SU-DHL-6 (cell line): ENCODE measurements at regions not wholly inside any gene's neighbourhood (a gene's known extent, or its start where the extent isn't known, plus 50 kb on each side); places are given as distances from the start of the nearest gene placed in this dataset.

ENCODE experiments used
- H2AFZ ChIP-seq: fragments of 200-600 bp; sonication (generic); 2 replicates; pipeline ENCODE4 v1.6.1; 2014; ENCODE audit warnings: low read depth, mild to moderate bottlenecking, moderate library complexity, mixed read lengths, antibody characterized with exemption, low read length; ENCODE audit not compliant: severe bottlenecking
- H3F3A ChIP-seq: fragments of 200-600 bp; shearing (Covaris generic); 2 replicates; pipeline ENCODE4 v1.6.0; 2016; ENCODE audit warnings: antibody characterized with exemption, mild to moderate bottlenecking; ENCODE audit not compliant: insufficient read depth
- H3K27ac ChIP-seq: fragments of 200-600 bp; sonication (generic); 2 replicates; pipeline ENCODE4 v1.5.1; 2016; ENCODE audit warnings: low read depth, mild to moderate bottlenecking, low read length, moderate library complexity, mixed read lengths
- H3K27me3 ChIP-seq: fragments of 200-600 bp; sonication (generic), shearing (Covaris generic); 2 replicates; pipeline ENCODE4 v1.6.0; 2014; ENCODE audit warnings: mild to moderate bottlenecking, low read length
- H3K36me3 ChIP-seq: fragments of 200-600 bp; sonication (generic); 2 replicates; pipeline ENCODE4 v1.6.1; 2014; ENCODE audit warnings: mild to moderate bottlenecking, low read length, mixed read lengths
- H3K4me2 ChIP-seq: fragments of 300-600, 200-600 bp; shearing (Covaris generic), sonication (generic); 2 replicates; pipeline ENCODE4 v1.6.0; 2014; ENCODE audit warnings: low read length, low read depth, mild to moderate bottlenecking; ENCODE audit not compliant: poor library complexity, severe bottlenecking
- H3K4me3 ChIP-seq: fragments of 200-600 bp; sonication (generic); 2 replicates; pipeline ENCODE4 v1.5.1; 2014; ENCODE audit warnings: antibody characterized with exemption, low read length, mild to moderate bottlenecking, mixed read lengths; ENCODE audit not compliant: insufficient read depth, poor library complexity, severe bottlenecking
- H3K79me2 ChIP-seq: fragments of 200-600 bp; sonication (generic); 2 replicates; pipeline ENCODE4 v1.6.1; 2014; ENCODE audit warnings: mild to moderate bottlenecking, low read length, moderate library complexity; ENCODE audit not compliant: insufficient read depth
- H3K9ac ChIP-seq: fragments of 200-600 bp; sonication (generic); 2 replicates; pipeline ENCODE4 v1.7.0; 2014; ENCODE audit warnings: mild to moderate bottlenecking, low read length
- H3K9me2 ChIP-seq: fragments of 200-600 bp; sonication (generic); replicated peaks from 2 replicates; pipeline ENCODE4 v1.6.1; 2014; ENCODE audit warnings: low read length; ENCODE audit not compliant: insufficient read depth
- H3K9me3 ChIP-seq: fragments of 200-600 bp; sonication (generic); 2 replicates; pipeline ENCODE4 v1.6.1; 2014; ENCODE audit warnings: low read length, mixed read lengths; ENCODE audit not compliant: insufficient read depth
- H4K20me1 ChIP-seq: fragments of 200-600 bp; sonication (generic); 2 replicates; pipeline ENCODE4 v1.6.1; 2014; ENCODE audit warnings: low read depth, mild to moderate bottlenecking, antibody characterized with exemption, low read length, moderate library complexity, mixed read lengths
- EZH2phosphoT487 ChIP-seq: fragments of 200-600 bp; sonication (generic), shearing (Covaris generic); conservative IDR thresholded peaks from 2 replicates; pipeline ENCODE4 v1.6.1; 2018; ENCODE audit warnings: mild to moderate bottlenecking, antibody characterized with exemption, low read length, moderate library complexity, mixed read lengths
- TF ChIP-seq, protein P1 (sequence below): fragments of 200-600 bp; sonication (generic); IDR thresholded peaks from one replicate; pipeline ENCODE4 v1.5.1; 2017; ENCODE audit warnings: antibody characterized with exemption, mild to moderate bottlenecking, low read length, moderate library complexity; ENCODE audit not compliant: insufficient read depth, poor library complexity, severe bottlenecking

DNA sequence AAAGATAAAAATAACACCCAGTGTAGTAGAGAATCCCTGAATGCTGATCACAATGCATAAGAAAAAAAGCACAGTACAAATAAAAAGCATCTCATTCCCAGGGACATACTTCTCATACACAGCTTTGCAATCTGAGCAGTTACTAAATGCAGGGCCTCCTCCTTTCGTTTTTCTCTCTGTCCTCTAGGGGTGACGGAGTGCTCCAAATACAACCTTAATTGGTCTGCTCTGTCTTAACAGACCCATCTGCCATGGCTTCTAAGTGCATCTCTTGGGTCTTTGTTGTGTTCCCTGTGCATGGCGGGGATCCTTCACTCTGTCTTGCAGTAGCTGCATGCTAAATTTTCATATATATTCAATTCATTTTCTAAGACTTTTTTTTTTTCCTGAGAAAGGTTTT is 1114.2 kb upstream of the RAG2 start:
- Histone ChIP-seq H3K4me2 (no peak overlapping the region), H4K20me1 (no peaks in the 10 kb centered on the region), H3K9ac (no peak overlapping the region)

DNA sequence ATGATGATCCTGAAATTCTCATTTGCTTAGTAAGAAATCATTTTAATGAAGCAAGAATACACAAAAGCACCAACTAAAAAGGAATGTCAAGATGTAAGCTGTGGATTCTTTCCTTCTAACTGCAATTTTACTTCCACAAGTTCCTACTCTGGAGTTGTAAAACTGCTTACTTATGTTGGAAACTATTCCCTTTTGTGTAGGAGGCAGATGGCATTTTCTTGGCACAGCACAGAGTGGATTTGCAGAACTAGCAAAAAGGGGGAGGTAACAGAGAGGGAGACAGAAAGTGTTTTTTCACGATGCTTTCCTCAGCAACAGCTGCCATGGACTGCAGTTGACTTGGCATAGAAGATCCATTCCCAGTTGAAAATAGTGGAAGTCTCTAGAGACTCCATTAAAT is 1112.0 kb upstream of the RAG2 start:
- Histone ChIP-seq H3K9me3 (no peaks in the 10 kb centered on the region), H3K79me2 (no peaks in the 10 kb centered on the region), H3K4me3 (no peak overlapping the region), H3K9me2 (no peaks in the 10 kb centered on the region), H3K27me3 (no peaks in the 10 kb centered on the region), H3K27ac (no peak overlapping the region), H3K4me2 (no peak overlapping the region), H4K20me1 (no peaks in the 10 kb centered on the region), H3F3A (no peaks in the 10 kb centered on the region), H3K36me3 (no peaks in the 10 kb centered on the region), H2AFZ (no peak overlapping the region), H3K9ac (no peak overlapping the region)
- TF ChIP-seq, protein P1, sequence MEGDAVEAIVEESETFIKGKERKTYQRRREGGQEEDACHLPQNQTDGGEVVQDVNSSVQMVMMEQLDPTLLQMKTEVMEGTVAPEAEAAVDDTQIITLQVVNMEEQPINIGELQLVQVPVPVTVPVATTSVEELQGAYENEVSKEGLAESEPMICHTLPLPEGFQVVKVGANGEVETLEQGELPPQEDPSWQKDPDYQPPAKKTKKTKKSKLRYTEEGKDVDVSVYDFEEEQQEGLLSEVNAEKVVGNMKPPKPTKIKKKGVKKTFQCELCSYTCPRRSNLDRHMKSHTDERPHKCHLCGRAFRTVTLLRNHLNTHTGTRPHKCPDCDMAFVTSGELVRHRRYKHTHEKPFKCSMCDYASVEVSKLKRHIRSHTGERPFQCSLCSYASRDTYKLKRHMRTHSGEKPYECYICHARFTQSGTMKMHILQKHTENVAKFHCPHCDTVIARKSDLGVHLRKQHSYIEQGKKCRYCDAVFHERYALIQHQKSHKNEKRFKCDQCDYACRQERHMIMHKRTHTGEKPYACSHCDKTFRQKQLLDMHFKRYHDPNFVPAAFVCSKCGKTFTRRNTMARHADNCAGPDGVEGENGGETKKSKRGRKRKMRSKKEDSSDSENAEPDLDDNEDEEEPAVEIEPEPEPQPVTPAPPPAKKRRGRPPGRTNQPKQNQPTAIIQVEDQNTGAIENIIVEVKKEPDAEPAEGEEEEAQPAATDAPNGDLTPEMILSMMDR = no peak
- no peak for TF ChIP-seq EZH2phosphoT487

More for the DNA sequence above, 1114.2 kb upstream of the RAG2 start:
- no peak overlapping the region for H2AFZ ChIP-seq
- no peaks in the 10 kb centered on the region for H3K9me3 ChIP-seq
- no peaks in the 10 kb centered on the region for H3F3A ChIP-seq
- H3K9me2 ChIP-seq = no peaks in the 10 kb centered on the region
- no peak overlapping the region for H3K4me3 ChIP-seq
- no peaks in the 10 kb centered on the region for H3K27me3 ChIP-seq
- TF ChIP-seq EZH2phosphoT487 = no peak
- TF ChIP-seq, protein P1 = no peak
- H3K27ac ChIP-seq = no peak overlapping the region
- no peaks in the 10 kb centered on the region for H3K36me3 ChIP-seq
- no peaks in the 10 kb centered on the region for H3K79me2 ChIP-seq

DNA sequence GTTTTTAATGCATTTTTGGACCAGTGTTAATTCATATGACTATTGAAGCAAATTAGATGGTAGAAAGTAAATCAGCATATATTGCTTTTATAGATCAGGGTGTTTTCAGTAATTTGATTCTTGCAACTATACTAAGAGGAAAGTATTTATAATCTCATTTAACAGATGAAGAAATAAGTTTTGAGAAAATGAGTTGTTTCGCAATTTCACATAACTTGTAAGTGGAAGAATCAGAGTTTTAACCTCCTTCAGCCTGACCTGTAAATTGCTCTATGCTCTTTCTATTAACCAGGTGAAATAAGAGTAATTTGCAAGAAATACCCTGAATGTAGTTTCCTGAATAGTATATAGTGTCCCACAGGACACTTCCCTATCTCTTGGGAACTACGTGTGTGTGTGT is 1106.8 kb upstream of the RAG2 start:
- Histone ChIP-seq H3K27ac (no peak overlapping the region), H3K4me2 (no peak overlapping the region), H3K27me3 (no peaks in the 10 kb centered on the region), H3K9ac (no peak overlapping the region), H3K9me3 (no peaks in the 10 kb centered on the region), H3K79me2 (no peaks in the 10 kb centered on the region), H3F3A (no peaks in the 10 kb centered on the region), H3K9me2 (no peaks in the 10 kb centered on the region), H3K36me3 (no peaks in the 10 kb centered on the region), H2AFZ (no peak overlapping the region), H4K20me1 (no peaks in the 10 kb centered on the region), H3K4me3 (no peak overlapping the region)
- TF ChIP-seq, protein P1 = no peak
- no peak for TF ChIP-seq EZH2phosphoT487

DNA sequence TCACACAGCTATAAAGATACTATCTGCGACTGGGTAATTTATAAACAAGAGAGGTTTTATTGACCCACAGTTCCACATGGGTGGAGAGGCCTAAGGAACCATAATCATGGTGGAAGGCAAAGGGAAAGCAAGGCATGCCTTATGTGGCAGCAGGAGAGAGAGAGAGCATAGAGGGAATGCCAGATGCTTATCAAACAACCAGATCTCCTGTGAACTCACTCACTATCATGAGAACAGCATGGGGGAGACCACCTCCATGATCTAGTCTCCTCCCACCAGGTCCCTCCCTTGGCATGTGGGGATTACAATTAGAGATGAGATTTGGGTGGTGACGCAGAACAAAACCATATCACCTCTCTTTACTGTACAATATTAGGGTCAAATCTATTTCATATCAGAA is 1101.6 kb upstream of the RAG2 start:
- no peaks in the 10 kb centered on the region for H3K79me2 ChIP-seq
- no peaks in the 10 kb centered on the region for H4K20me1 ChIP-seq
- TF ChIP-seq, protein P1 = no peak
- TF ChIP-seq EZH2phosphoT487 = no peak

More for the DNA sequence above, 1101.6 kb upstream of the RAG2 start:
- H3K4me2 ChIP-seq = no peak overlapping the region
- H3K9ac ChIP-seq = no peak overlapping the region
- no peaks in the 10 kb centered on the region for H3K27me3 ChIP-seq
- peaks cover 12% of the 10 kb centered on the region; the same call in 1 of the 2 replicates for H3K9me3 ChIP-seq
- H3F3A ChIP-seq = no peaks in the 10 kb centered on the region
- no peak overlapping the region for H3K27ac ChIP-seq
- no peaks in the 10 kb centered on the region for H3K36me3 ChIP-seq
- no peak overlapping the region for H2AFZ ChIP-seq
- no peaks in the 10 kb centered on the region for H3K9me2 ChIP-seq
- no peak overlapping the region for H3K4me3 ChIP-seq
